Activated CD8-positive, alpha-beta memory T cell treated with anti-CD3 and anti-CD28 coated beads for 36 hours (primary cell): ENCODE measurements at regions not wholly inside any gene's neighbourhood (a gene's known extent, or its start where the extent isn't known, plus 50 kb on each side); places are given as distances from the start of the nearest gene placed in this dataset.

Source experiments
- CTCF ChIA-PET: fragments of 350-600 bp; sonication (Branson Sonifier 250); formaldehyde crosslinking; loops from one replicate; lab custom pipeline; 2021; ENCODE audit warnings: antibody characterized with exemption; lab: Charles Lee
- POLR2A ChIA-PET: fragments of 350-600 bp; sonication (Branson Sonifier 250); formaldehyde crosslinking; loops from one replicate; lab custom pipeline; 2021; ENCODE audit warnings: antibody characterized with exemption; lab: Charles Lee

DNA sequence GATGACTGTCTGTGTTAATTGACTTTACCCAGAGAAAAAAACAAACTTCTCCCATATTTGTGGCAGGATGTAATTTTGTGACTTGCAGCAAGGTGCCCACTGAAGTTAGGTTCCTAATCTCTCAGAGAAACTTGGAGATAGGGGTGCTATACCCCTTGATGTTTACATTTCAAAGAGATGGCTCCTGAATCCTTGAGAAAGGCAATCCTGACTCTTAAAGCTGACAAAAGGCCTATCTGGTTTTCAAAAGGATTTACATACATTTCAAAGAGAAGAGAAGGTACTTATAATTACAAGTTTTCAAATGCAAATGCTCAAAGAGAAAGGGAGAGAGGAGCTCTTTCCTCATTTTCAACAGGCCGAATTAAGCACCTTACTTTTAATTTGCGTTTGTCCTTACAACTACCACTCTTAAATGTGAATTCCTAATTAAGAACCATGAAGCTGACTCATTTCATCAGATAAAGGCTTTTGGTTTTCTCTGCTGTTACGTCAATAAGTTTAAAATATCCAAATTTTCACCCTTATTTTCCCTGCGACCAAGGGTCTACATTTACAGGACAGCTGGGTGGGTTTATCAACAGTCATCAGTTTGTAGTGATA is 711.8 kb upstream of the MAP3K7 start:
- ChIA-PET CTCF (no interaction called here), POLR2A (no interaction called here)

DNA sequence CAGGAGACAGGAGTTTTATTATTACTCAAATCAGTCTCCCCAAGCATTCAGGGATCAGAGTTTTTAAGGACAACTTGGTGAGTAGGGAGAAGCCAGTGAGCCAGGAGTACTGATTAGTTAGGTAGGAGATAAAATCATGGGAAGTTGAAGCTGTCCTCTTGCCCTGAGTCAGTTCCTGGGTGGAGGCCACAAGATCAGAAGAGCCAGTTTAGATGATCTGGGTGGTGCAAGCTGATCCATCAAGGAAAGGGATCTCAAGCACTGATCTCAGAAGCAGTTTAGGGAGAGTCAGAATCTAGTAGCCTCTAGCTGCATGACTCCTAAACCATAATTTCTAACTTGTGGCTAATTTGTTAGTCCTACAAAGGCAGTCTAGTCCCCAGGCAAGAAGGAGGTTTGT is 706.5 kb upstream of the MAP3K7 start:
- CTCF ChIA-PET: no interaction called here

GRCh38 chr6:91291071-91291470 is 704.2 kb upstream of the MAP3K7 start:
- ChIA-PET CTCF (no interaction called here), POLR2A (no interaction called here)

More for the DNA sequence above, 706.5 kb upstream of the MAP3K7 start:
- POLR2A ChIA-PET: no interaction called here

DNA sequence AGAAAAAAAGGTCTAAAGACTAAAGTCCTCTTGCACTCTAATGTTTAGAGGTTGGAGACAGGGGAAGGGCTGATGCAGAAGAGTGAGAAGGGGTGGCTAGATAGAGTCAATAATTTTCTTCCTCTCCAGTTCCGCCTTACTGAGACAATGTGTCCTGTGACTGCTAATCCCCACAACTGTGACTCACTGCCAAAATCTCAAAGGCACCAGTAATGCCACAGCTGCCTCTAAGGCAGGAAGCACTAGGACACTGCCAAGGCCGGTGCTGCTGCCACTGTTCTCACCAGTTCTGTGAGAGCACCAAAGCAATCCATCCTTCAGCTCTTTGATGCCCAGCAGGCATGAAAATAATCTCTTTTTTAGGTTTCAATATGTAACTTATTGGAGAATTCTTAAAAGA is 701.9 kb upstream of the MAP3K7 start:
- POLR2A ChIA-PET: no interaction called here

GRCh38 chr6:91281901-91282300 is 695.0 kb upstream of the MAP3K7 start:
- POLR2A ChIA-PET: no interaction called here

More for the DNA sequence above, 701.9 kb upstream of the MAP3K7 start:
- CTCF ChIA-PET: no interaction called here

GRCh38 chr6:91280494-91280830 is 693.6 kb upstream of the MAP3K7 start:
- POLR2A ChIA-PET: no interaction called here

More at GRCh38 chr6:91281901-91282300, 695.0 kb upstream of the MAP3K7 start:
- CTCF ChIA-PET: no interaction called here

DNA sequence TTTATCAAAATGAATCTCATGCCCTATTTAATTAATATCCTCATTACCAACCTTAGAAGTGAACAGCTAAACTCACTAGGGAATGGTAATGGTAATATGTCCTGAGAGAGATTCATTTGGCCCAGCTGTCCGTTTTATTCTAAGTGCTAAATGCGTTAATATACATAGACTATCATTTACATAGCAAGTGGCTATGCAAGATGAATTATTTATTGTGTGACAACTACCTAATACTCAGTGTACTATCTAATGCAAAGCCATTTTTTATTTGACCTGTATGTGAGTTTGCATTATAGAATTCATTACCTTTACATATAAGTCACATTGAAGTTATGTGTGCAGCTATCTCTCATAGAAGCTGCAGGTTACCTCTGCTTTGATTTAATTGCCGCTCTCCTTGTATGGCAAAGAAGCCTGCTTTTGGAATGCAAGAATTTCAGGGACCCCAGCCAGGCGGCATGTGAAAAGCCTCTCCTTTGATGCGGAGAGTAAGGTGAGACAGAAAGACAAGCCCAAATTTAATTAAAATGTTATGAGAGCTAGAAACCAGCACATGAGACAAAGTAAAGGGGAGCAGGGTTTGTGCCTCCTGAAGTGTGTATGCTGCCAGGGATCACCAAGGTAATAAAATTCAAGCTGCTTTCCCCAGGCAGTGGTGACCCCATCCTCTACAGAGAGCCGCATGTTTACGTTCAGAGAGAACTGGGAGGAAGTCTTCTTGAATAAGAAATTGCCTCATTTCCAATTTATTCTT is 693.0 kb upstream of the MAP3K7 start:
- ChIA-PET CTCF (no interaction called here), POLR2A (no interaction called here)

More at GRCh38 chr6:91280494-91280830, 693.6 kb upstream of the MAP3K7 start:
- CTCF ChIA-PET: no interaction called here

DNA sequence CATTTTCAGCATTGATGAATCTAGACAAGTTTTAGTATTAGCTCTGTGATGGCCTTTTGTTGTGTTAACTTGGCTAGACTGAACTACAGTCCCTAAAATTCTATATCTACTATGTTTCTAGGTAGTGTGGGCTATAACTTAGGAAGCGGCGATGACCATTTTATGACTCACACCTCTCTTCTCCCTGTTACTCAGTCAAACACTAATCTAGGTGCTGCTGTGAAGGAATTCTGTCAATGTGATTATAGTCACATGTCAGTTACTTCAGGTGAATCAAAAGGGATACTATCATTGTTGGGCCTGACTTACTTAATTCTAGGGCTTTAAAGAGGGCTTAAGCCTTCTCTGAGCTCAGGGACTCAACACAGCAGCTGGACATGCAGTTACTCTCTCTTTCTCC is 691.5 kb upstream of the MAP3K7 start:
- ChIA-PET CTCF (no interaction called here), POLR2A (no interaction called here)

DNA sequence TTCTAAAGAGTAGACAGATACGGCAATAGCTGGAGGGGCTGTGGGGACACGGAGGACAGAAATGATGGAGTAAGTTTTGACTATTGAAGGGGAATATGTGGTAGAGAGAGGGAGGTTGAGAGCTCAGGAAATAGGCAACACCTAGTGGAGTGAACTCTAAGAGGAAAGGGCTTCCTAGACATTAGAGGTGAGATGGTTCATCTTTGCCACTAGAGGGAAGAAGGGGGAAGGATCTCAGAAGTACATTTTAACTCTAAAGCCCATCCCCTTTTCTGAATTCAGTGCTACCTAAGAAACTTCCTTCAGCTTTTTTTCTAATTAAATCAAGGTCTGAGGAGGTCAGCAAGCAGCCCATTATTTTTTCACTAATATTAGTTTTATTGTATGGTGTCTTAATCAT is 689.4 kb upstream of the MAP3K7 start:
- POLR2A ChIA-PET: no interaction called here
- CTCF ChIA-PET: no interaction called here

DNA sequence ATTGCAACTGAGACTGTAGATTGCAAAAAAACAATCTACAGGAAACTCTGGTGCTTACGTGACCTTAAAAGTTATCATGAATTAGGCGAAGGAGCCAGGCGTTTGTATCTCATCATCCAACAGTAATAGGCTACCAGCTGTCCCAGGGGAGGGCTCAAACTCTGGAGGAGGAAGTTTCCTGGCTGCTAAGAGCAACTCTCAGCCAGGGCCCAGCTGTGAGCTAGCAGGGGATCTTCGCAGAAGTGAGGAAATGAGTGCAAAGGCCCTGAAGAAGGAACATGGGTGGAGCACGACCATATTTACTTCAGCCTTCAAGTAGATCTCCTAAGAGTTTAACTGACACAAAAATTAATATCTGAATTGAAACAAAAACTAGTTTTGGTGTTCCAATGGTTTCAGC is 686.9 kb upstream of the MAP3K7 start:
- CTCF ChIA-PET: no interaction called here
- POLR2A ChIA-PET: no interaction called here

DNA sequence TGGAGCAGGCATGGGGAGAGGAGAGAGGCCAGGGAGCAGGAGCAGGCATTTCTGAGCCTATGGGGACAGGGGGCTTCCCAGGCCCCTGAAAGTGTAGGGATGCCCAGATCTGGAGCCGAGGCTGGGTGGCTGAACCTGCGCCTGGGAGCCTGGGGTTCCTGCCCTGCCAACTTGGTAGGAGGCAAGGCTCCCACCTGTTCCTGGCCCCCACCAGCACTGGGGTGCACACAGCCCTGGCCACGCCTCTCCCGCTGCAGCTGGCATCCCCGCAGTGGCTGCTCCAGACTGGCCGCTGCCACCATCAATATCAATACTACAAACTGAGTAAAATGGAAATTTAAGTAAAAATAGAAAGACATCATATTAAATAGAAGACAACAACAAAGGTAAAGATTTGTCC is 684.9 kb upstream of the MAP3K7 start:
- CTCF ChIA-PET: no interaction called here
- POLR2A ChIA-PET: no interaction called here

DNA sequence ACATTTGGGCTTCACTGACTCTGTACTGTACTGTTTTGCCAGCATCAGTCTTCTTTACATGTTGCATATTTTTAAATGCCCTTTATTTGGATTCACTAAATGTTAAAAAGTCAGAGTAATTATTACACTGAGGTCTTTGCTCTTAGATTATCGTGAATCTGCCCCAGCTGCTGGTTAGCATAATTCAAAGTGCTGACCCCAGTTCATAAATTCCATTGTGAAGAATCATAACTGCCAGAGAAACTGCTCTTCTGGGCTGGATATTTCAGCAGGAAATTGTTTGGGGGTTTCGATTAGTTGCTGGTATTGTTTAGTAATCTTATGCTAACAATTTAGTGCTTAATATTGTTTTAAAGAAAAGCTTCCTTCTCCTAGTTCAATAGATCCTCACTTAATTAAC is 682.1 kb upstream of the MAP3K7 start:
- ChIA-PET CTCF (no interaction called here), POLR2A (no interaction called here)

DNA sequence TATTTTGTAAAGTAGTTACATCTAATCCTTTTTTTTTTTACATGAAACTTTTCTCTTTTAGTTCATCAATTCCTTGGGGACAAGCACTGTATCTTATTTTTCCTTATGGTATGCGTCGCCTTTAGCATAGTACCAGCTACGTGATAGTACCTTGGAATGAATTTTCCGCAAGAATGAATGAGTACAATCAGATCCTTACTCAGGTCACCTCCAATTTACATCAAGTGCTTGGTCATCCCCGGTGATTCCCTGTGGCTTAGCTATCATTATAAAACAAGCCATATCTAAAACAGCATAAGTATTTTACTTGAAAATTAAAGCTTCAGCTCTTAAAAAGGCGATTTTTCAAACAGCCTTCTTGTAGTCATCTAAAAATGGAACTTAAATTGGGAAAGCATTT is 680.4 kb upstream of the MAP3K7 start:
- CTCF ChIA-PET: no interaction called here
- POLR2A ChIA-PET: no interaction called here

- ChIA-PET CTCF (no interaction called here), POLR2A (no interaction called here)
Measured at GRCh38 chr6:91266156-91266555, 679.3 kb upstream of the MAP3K7 start.

DNA sequence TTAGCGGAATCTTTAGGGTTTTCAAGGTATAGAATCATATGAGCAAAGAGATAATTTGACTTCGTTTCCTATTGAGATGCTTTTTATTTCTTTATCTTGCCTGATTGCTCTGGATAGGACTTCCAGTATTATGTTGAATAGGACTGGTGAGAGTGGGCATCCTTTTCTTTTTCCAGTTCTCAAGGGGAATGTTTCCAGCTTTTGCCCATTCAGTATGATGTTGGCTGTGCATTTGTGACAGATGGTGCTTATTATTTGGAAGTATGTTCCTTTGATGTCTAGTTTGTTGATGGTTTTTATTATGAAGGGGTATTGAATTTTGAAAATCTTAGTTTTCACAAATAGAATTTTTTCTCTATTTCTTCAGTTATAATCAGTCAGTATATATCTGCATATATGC is 656.6 kb upstream of the MAP3K7 start:
- CTCF ChIA-PET: no interaction called here
- POLR2A ChIA-PET: no interaction called here

GRCh38 chr6:91242614-91242949 is 655.7 kb upstream of the MAP3K7 start:
- ChIA-PET POLR2A (no interaction called here), CTCF (no interaction called here)

GRCh38 chr6:91241946-91242613 is 655.2 kb upstream of the MAP3K7 start:
- POLR2A ChIA-PET: no interaction called here
- CTCF ChIA-PET: no interaction called here

- ChIA-PET CTCF (no interaction called here), POLR2A (no interaction called here)
Measured at GRCh38 chr6:91240878-91241603, 654.2 kb upstream of the MAP3K7 start.

DNA sequence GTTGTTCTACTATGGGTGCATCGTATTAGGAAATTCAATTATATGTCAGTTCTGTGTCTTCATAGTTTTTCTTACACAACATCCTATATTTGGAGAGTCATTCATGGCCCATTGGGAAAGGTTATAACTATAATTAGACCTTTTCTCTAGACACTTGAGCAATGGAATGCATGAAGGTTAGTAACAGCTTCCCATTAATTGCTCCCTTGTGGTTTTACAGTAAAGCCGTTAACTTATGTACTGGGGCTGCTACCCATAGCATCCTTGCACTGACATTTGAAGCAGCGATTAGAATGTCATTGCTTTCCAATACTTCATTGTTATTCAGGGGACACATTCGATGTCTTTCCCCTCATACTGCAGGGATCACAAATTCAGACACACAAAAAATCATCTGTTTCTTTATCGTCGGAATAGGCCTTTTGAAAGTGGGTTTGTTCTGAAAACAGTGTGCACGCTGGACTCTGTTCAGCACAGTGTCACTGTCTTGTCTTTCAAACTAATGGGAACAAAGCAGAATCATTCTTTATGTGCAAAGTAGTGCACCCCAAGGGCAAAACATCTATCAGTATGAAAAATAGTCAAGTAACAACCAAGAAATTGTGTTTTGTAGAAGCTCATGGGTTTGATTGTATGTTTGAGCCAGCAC is 634.3 kb upstream of the MAP3K7 start:
- CTCF ChIA-PET: no interaction called here
- POLR2A ChIA-PET: no interaction called here
